HCEC 1CT (cell line): ENCODE measurements at regions not wholly inside any gene's neighbourhood (a gene's known extent, or its start where the extent isn't known, plus 50 kb on each side); places are given as distances from the start of the nearest gene placed in this dataset.

ENCODE experiments used
- DNase-seq: peaks from one replicate; pipeline ENCODE4 v3.0.0-alpha.2; 2017

DNA sequence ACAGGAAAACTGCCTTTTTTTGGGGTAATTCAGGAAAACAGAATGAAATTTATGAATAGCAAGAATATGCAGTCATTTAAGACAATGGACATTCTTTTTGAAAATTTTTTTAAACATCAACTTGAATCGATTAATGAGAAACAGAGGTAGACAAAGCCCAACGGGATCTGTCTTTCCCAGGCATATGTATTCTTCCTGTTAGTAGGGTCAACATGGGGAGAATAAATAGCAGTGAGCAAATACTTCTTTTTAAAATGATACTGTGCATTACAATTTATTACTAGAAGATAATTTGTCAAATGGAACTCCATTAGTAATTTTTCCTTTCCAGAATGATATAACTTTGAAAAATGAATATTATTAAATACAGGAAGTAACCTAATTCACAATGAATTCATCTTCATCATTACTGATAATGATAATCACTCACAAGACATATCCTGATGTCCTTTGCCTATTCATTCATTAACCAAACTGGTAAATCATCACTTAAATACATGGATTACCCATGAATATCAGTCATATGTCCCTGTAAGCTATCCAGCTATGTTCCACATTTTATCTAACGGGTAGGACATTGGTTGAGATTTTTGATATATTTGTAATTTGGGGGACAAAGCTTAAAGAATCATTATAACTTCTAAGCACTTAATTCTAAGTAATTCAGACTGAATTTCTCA, 209.2 kb upstream of the CDIN1 start:
- DNase-seq, result no peak

GRCh38 chr15:36370731-36371112, 208.7 kb upstream of the CDIN1 start:
- peak; percentile 89 for DNase-seq

- DNase-seq, result peak; percentile 64
These were observed 207.9 kb upstream of the CDIN1 start for GRCh38 chr15:36371509-36371908.

GRCh38 chr15:36372968-36373367, 206.5 kb upstream of the CDIN1 start:
- DNase-seq, result no peak

- DNase-seq, result no peak
These were observed 205.9 kb upstream of the CDIN1 start for GRCh38 chr15:36373550-36373949.

- no peak for DNase-seq
These were observed 190.3 kb upstream of the CDIN1 start for GRCh38 chr15:36389107-36389506.

- DNase-seq, result no peak
These were observed 188.9 kb upstream of the CDIN1 start for GRCh38 chr15:36390491-36390890.

GRCh38 chr15:36392676-36393266, 186.7 kb upstream of the CDIN1 start:
- no peak for DNase-seq

DNA sequence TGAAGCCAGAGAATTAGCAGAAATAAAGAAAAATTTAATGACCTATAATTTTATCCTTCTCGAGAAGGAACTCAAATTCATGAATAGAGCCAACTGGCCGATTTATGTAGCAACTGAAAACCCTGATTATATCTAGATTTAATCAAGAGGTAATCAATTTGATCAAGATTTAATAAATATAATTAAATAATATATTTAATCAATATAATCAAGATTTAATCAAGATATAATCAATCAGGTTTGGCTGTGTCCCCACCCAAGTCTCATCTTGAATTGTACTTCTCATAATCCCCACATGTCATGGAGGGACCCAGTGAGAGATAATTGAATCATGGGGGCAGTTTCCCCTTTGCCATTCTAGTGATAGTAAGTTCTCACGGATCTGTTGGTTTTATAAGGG, 181.2 kb upstream of the CDIN1 start:
- no peak for DNase-seq

DNA sequence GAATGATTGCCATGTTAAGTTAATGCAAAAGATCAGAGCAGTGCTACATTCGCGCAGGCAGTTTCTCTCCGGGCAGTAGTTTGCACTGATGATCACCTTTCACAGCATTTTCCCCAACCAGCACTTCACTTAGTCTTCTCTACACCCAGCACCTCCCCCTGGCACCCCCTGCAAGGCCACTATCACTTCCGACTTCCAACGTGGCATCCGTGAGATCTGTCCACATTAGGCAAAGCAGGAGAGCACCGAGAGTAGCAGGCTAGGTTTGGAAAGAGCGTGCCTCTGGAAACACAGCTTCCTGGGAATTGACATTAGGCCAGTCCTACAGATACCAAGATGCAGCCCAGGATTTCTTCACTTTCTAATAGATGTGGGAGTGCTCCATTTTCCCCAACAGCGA, 180.2 kb upstream of the CDIN1 start:
- no peak for DNase-seq

GRCh38 chr15:36400936-36401585, 178.4 kb upstream of the CDIN1 start:
- DNase-seq, result no peak

DNA sequence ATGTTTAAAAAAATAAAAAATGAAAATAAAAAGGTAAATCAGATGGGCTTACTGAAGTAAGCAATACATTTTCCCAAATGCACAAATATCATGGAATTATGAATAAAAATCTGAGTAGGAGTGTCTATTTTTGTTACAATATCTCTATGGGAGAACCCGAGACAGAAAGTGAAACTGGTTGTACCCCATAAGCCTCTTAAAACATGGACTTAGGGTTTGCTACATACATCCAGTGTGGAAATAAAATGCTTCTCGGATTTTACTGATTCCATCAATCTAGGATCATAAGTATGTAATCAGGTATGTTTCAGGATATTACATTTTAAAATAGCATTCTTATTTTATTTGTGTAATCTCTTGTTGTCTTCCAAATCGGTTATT, 177.8 kb upstream of the CDIN1 start:
- no peak for DNase-seq

GRCh38 chr15:36403351-36403750, 176.1 kb upstream of the CDIN1 start:
- DNase-seq, result no peak

- DNase-seq, result no peak
These were observed 173.1 kb upstream of the CDIN1 start for GRCh38 chr15:36406366-36406765.

DNA sequence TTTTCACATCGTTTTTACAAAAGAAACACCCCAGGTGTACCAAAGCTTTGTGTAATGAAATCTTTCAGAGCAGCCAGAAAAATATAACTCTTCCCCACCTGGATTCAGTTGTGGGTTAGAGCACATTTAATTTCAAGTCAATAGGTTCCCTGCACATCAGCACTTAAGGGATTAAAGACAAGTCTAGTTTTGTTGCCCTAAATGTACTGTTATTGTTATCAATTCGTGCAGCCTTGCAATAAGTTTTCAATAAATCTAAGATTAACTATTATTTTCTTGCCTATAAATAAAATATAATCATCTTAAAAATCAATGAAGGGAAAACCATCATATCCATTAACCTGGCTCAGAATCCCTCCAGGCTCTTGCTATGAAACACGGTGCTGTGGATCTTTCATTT, 172.5 kb upstream of the CDIN1 start:
- DNase-seq, result no peak

- peak; percentile 59 for DNase-seq
These were observed 171.8 kb upstream of the CDIN1 start for GRCh38 chr15:36407647-36408046.

DNA sequence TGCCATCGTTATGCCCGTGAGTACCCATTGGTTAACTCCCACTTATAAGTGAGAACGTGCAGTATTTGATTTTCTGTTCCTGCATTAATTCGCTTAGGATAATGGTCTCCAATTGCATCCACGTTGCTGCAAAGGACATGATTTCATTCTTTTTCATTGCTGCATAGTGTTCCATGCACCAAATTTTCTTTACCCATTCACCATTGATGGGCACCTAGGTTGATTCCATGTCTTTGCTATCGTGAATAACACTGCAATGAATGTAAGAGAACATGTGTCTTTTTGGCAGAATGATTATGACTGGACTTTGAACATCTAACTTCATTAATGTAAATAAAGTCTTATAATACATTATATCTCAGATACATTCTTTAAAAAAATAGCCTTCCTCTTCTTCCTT, 169.6 kb upstream of the CDIN1 start:
- DNase-seq, result no peak

DNA sequence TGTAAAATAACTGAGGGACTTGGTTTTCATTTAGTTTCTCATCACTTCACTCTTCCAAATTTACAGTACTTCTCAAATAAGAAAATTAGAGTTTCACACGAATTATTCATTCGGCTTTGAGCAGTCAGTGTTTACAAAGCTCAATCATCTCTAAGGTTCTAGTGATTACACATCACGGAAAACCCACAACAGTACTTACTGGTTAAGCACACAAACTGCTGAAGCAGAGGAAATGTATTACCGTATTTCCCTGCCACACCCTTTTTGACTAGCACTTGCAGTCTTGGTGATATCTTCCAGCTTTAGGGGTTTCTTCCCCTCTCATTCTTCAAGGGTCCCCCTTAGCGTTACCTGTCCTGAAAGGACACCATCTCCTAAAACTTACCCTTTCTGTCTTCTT, 164.8 kb upstream of the CDIN1 start:
- no peak for DNase-seq

DNA sequence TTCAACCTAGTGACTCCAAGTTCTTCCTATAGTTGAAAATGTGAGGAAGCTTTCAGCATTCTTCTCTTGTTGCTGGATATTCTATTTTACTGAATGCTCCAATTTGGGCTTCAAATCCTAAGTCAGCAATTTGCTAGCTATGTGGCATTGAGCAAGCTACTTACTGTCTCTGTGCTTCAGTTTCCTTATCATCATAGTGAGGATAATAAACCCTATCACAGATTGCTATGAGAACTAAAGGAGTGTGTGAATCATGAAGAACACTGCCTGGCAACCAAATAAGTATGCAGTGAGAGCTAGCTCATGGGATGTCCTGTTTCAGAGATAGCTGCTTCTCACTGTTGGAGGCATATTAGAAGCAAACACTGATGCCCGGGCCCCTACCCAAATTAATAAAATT, 163.8 kb upstream of the CDIN1 start:
- peak; percentile 34 for DNase-seq

DNA sequence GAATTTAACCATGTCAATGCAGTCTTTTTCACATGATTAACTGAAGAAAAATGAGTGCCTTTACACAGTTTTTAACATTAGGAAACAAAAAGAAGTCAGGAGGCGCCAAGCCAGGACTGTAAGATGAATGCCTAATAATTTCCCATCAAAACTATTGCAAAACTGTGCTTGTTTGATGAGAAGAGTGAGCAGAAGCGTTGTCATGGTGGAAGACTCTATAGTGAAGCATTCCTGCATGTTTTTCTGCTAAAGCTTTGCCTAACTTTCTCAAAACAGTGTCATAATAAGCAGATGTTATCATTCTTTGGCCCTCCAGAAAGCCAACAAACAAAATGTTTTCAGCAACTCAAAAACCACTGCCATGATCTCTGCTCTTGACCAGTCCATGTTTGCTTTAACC, 156.8 kb upstream of the CDIN1 start:
- no peak for DNase-seq

DNA sequence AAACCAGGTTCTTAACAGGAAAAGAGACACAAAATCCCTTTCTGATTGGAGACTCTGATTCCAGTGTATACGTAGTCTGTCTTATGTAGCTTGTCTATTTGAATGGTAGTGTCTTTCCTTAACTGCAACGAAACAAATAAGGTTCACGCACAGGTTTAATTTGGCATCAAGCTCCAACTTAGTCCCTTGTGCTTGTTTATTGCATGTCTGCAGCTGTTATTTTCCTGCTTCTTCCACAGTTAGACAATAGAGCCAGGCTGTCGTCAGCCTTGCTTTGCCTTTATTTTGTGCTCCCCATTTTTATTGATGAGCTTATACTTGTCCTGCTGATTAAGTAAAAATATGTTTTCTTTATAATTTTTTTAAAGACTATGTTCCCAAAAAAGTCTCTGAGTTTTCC, 152.7 kb upstream of the CDIN1 start:
- no peak for DNase-seq

GRCh38 chr15:36428102-36428845, 151.2 kb upstream of the CDIN1 start:
- DNase-seq, result peak; percentile 100

GRCh38 chr15:36429707-36430106, 149.7 kb upstream of the CDIN1 start:
- DNase-seq, result no peak

DNA sequence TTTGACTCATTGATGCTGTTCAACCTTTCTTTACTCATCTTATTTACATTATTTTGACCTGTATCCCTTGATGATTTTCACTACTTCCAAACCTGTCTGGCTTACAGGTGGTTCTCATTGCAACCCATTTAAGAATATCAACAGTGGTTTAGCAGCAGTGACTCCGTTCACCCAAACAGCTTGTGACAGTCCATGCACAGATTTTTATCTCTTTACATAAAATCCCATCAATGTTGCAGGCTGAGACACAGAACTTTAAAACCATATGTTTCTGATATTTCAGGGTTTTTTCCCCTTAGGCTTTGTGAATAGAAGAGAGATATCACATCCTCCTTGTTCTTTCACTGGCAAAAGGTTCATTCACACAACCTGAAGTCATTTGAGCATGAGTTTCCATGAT, 149.1 kb upstream of the CDIN1 start:
- DNase-seq, result no peak
